Osteoblast (primary cell): ENCODE measurements at regions not wholly inside any gene's neighbourhood (a gene's known extent, or its start where the extent isn't known, plus 50 kb on each side); places are given as distances from the start of the nearest gene placed in this dataset.

ENCODE experiments used
- DNase-seq: peaks from one replicate; pipeline ENCODE4 v3.0.0; 2011; ENCODE audit warnings: low spot score, mixed read lengths; ENCODE audit not compliant: insufficient read length; ENCODE audit errors: missing footprints
- H2AFZ ChIP-seq: 2 replicates; pipeline ENCODE4 v1.6.0; 2011; ENCODE audit warnings: mild to moderate bottlenecking, low read length
- H3K27ac ChIP-seq: 2 replicates; pipeline ENCODE4 v1.5.1; 2011; ENCODE audit warnings: mild to moderate bottlenecking, low read depth, low read length, moderate library complexity
- H3K27me3 ChIP-seq: 2 replicates; pipeline ENCODE4 v1.6.0; 2012; ENCODE audit warnings: mild to moderate bottlenecking, control low read depth, inconsistent platforms, low read length, moderate library complexity; ENCODE audit not compliant: insufficient read depth
- H3K36me3 ChIP-seq: 2 replicates; pipeline ENCODE4 v1.5.1; 2011; ENCODE audit warnings: mild to moderate bottlenecking, low read length, control low read depth, moderate library complexity; ENCODE audit not compliant: insufficient read depth
- H3K4me1 ChIP-seq: 2 replicates; pipeline ENCODE4 v1.5.1; 2011; ENCODE audit warnings: mild to moderate bottlenecking, low read length, control low read depth, moderate library complexity; ENCODE audit not compliant: insufficient read depth
- H3K4me2 ChIP-seq: 2 replicates; pipeline ENCODE4 v1.6.0; 2011; ENCODE audit warnings: mild to moderate bottlenecking, low read length; ENCODE audit not compliant: insufficient read depth
- H3K4me3 ChIP-seq: fragments of 200-600 bp; sonication (generic); 3 replicates; pipeline ENCODE4 v1.5.1; 2012; ENCODE audit warnings: mild to moderate bottlenecking, low read length, inconsistent platforms; ENCODE audit not compliant: insufficient read depth
- H3K79me2 ChIP-seq: 2 replicates; pipeline ENCODE4 v1.6.0; 2012; ENCODE audit warnings: mild to moderate bottlenecking, low read length, control low read depth, inconsistent platforms; ENCODE audit not compliant: insufficient read depth
- H3K9me3 ChIP-seq: 2 replicates; pipeline ENCODE4 v1.5.1; 2011; ENCODE audit warnings: low read depth, low read length, control low read depth
- H4K20me1 ChIP-seq: 2 replicates; pipeline ENCODE4 v1.6.0; 2012; ENCODE audit warnings: mild to moderate bottlenecking, low read length, control low read depth; ENCODE audit not compliant: insufficient read depth
- CTCF ChIP-seq: IDR thresholded peaks from 2 replicates; pipeline ENCODE4 v1.5.1; 2011; ENCODE audit warnings: mild to moderate bottlenecking, low read depth, low read length, moderate library complexity; ENCODE audit errors: extremely low read depth

GRCh38 chr4:57672846-57673433 is 562.8 kb upstream of the IGFBP7 start:
- H3K79me2 ChIP-seq, result no peaks in the 10 kb centered on the region
- H3K27me3 ChIP-seq, result no peaks in the 10 kb centered on the region
- no peaks in the 10 kb centered on the region for H3K9me3 ChIP-seq
- H3K27ac ChIP-seq, result no peak overlapping the region
- no peaks in the 10 kb centered on the region for H4K20me1 ChIP-seq
- TF ChIP-seq CTCF, result no peak
- DNase-seq, result no peak
- no peak overlapping the region for H3K4me2 ChIP-seq
- no peak overlapping the region for H3K4me3 ChIP-seq
- H3K4me1 ChIP-seq, result no peaks in the 10 kb centered on the region
- H2AFZ ChIP-seq, result no peak overlapping the region
- H3K36me3 ChIP-seq, result no peaks in the 10 kb centered on the region

GRCh38 chr4:57668621-57669020 is 558.4 kb upstream of the IGFBP7 start:
- DNase-seq, result no peak
- no peaks in the 10 kb centered on the region for H4K20me1 ChIP-seq
- H3K4me1 ChIP-seq, result no peaks in the 10 kb centered on the region
- H3K27ac ChIP-seq, result no peak overlapping the region
- no peak overlapping the region for H2AFZ ChIP-seq
- no peaks in the 10 kb centered on the region for H3K27me3 ChIP-seq
- H3K4me3 ChIP-seq, result no peak overlapping the region
- no peak for TF ChIP-seq CTCF
- no peaks in the 10 kb centered on the region for H3K36me3 ChIP-seq
- no peaks in the 10 kb centered on the region for H3K9me3 ChIP-seq
- no peaks in the 10 kb centered on the region for H3K79me2 ChIP-seq
- no peak overlapping the region for H3K4me2 ChIP-seq

- no peak overlapping the region for H3K27ac ChIP-seq
- no peaks in the 10 kb centered on the region for H3K27me3 ChIP-seq
- no peaks in the 10 kb centered on the region for H3K36me3 ChIP-seq
- no peak overlapping the region for H3K4me2 ChIP-seq
- no peaks in the 10 kb centered on the region for H4K20me1 ChIP-seq
- H2AFZ ChIP-seq, result no peak overlapping the region
- no peak overlapping the region for H3K4me3 ChIP-seq
- no peak for DNase-seq
- no peak for TF ChIP-seq CTCF
- no peaks in the 10 kb centered on the region for H3K79me2 ChIP-seq
- H3K9me3 ChIP-seq, result no peaks in the 10 kb centered on the region
- no peaks in the 10 kb centered on the region for H3K4me1 ChIP-seq
Measured at GRCh38 chr4:57665806-57666205, 555.6 kb upstream of the IGFBP7 start.

GRCh38 chr4:57661517-57662090 is 551.4 kb upstream of the IGFBP7 start:
- H4K20me1 ChIP-seq, result no peaks in the 10 kb centered on the region
- H3K4me3 ChIP-seq, result no peak overlapping the region
- no peak for DNase-seq
- no peaks in the 10 kb centered on the region for H3K27me3 ChIP-seq
- no peak overlapping the region for H3K27ac ChIP-seq
- H3K36me3 ChIP-seq, result no peaks in the 10 kb centered on the region
- no peak for TF ChIP-seq CTCF
- H2AFZ ChIP-seq, result no peak overlapping the region
- H3K79me2 ChIP-seq, result no peaks in the 10 kb centered on the region
- no peaks in the 10 kb centered on the region for H3K4me1 ChIP-seq
- no peaks in the 10 kb centered on the region for H3K9me3 ChIP-seq
- H3K4me2 ChIP-seq, result no peak overlapping the region
